Liver (tissue), 8 donors: ENCODE measurements at regions not wholly inside any gene's neighbourhood (a gene's known extent, or its start where the extent isn't known, plus 50 kb on each side); places are given as distances from the start of the nearest gene placed in this dataset.

Source experiments
- DNase-seq: peaks from one replicate; pipeline ENCODE4 v3.0.0-alpha.2; 2017; ENCODE audit warnings: low spot score
- H3K27ac ChIP-seq, 2 donors: one replicate each; pipeline ENCODE4 v1.7.0; 2013; ENCODE audit warnings: inconsistent platforms in 2 of 2, low read length in 2 of 2, control low read depth in 1 of 2, low read depth in 1 of 2, mild to moderate bottlenecking in 1 of 2
- H3K27me3 ChIP-seq, 4 donors: one replicate each; pipeline versions ENCODE4 v1.6.1 to v1.7.0; 2013; ENCODE audit warnings: low read length in 3 of 4, inconsistent platforms in 1 of 4, mild to moderate bottlenecking in 1 of 4, moderate library complexity in 1 of 4; ENCODE audit not compliant: control insufficient read depth in 4 of 4, insufficient read depth in 4 of 4
- H3K36me3 ChIP-seq, 4 donors: one replicate each; pipeline versions ENCODE4 v1.6.1 to v1.7.0; 2013; ENCODE audit warnings: low read length in 3 of 4, mild to moderate bottlenecking in 3 of 4, low read depth in 1 of 4, moderate library complexity in 1 of 4; ENCODE audit not compliant: control insufficient read depth in 4 of 4, insufficient read depth in 3 of 4
- H3K4me1 ChIP-seq, 4 donors: one replicate each; pipeline versions ENCODE4 v1.6.1 to v1.7.0; 2013; ENCODE audit warnings: low read length in 3 of 4, mild to moderate bottlenecking in 3 of 4, moderate library complexity in 1 of 4; ENCODE audit not compliant: control insufficient read depth in 4 of 4, insufficient read depth in 4 of 4
- H3K4me3 ChIP-seq, 3 donors: one replicate each; pipeline versions ENCODE4 v1.6.1 to v1.7.0; 2013; ENCODE audit warnings: low read length in 3 of 3, control low read depth in 1 of 3, low read depth in 1 of 3, mild to moderate bottlenecking in 1 of 3
- H3K9ac ChIP-seq, 2 donors: one replicate each; pipeline ENCODE4 v1.7.0; 2013; ENCODE audit warnings: low read length in 2 of 2, mild to moderate bottlenecking in 2 of 2, moderate library complexity in 2 of 2, control low read depth in 1 of 2, low read depth in 1 of 2
- H3K9me3 ChIP-seq, 4 donors: one replicate each; pipeline versions ENCODE4 v1.6.1 to v1.7.0; 2013; ENCODE audit warnings: low read length in 3 of 4; ENCODE audit not compliant: control insufficient read depth in 4 of 4
- FOXA2 ChIP-seq: IDR thresholded peaks from 2 replicates; pipeline ENCODE4 v1.6.1; 2016; ENCODE audit warnings: antibody characterized with exemption
- GABPA ChIP-seq, 2 donors: IDR thresholded peaks in 1 of 2; conservative IDR thresholded peaks in 1 of 2; 2 replicates each; pipeline ENCODE4 v1.6.1; 2016; ENCODE audit warnings: antibody characterized with exemption in 2 of 2, mild to moderate bottlenecking in 1 of 2, moderate library complexity in 1 of 2
- HNF4A ChIP-seq, 2 donors: conservative IDR thresholded peaks; 2 replicates each; pipeline ENCODE4 v1.6.1; 2016; ENCODE audit warnings: antibody characterized with exemption in 2 of 2, mild to moderate bottlenecking in 2 of 2
- NR2F2 ChIP-seq: IDR thresholded peaks from 2 replicates; pipeline ENCODE4 v1.6.1; 2016; ENCODE audit warnings: antibody characterized with exemption
- RAD21 ChIP-seq, 2 donors: IDR thresholded peaks; 2 replicates each; pipeline ENCODE4 v1.6.1; 2016; ENCODE audit warnings: antibody characterized with exemption in 2 of 2, mild to moderate bottlenecking in 2 of 2
- RXRA ChIP-seq, 2 donors: IDR thresholded peaks; 2 replicates each; pipeline ENCODE4 v1.6.1; 2017 to 2018; ENCODE audit warnings: antibody characterized with exemption in 2 of 2, mild to moderate bottlenecking in 1 of 2
- SP1 ChIP-seq: IDR thresholded peaks from 2 replicates; pipeline ENCODE4 v1.6.1; 2018; ENCODE audit warnings: antibody characterized with exemption, mild to moderate bottlenecking
- TAF1 ChIP-seq: conservative IDR thresholded peaks from 2 replicates; pipeline ENCODE4 v1.6.1; 2016; ENCODE audit warnings: antibody characterized with exemption, mild to moderate bottlenecking
- WGBS: extraction: QIAGEN DNeasy Blood & Tissue Kit; methylation state at CpG from one replicate; pipeline ENCODE4 v1.1.7; 2013; 5-methylcytosine and 5-hydroxymethylcytosine counted together
- TF ChIP-seq, protein P1 (sequence below): fragments of 150-350 bp; IDR thresholded peaks from 2 replicates; pipeline ENCODE4 v1.5.1; 2017; ENCODE audit warnings: improper control_type of control experiment, low read depth, low read length; ENCODE audit not compliant: missing input control
- TF ChIP-seq, protein P2 (sequence below): IDR thresholded peaks from 2 replicates; pipeline ENCODE4 v1.6.1; 2016; ENCODE audit warnings: antibody characterized with exemption, mild to moderate bottlenecking
- TF ChIP-seq, protein P3 (sequence below): IDR thresholded peaks from 2 replicates; pipeline ENCODE4 v1.6.1; 2016; ENCODE audit warnings: antibody characterized with exemption
- TF ChIP-seq, protein P4 (sequence below): IDR thresholded peaks from 2 replicates; pipeline ENCODE4 v1.6.1; 2016; ENCODE audit warnings: antibody characterized with exemption
- donor health status: healthy.
- donor health status: healthy.
- donor health status: healthy.
- donor health status: healthy.
- donor health status: healthy.

DNA sequence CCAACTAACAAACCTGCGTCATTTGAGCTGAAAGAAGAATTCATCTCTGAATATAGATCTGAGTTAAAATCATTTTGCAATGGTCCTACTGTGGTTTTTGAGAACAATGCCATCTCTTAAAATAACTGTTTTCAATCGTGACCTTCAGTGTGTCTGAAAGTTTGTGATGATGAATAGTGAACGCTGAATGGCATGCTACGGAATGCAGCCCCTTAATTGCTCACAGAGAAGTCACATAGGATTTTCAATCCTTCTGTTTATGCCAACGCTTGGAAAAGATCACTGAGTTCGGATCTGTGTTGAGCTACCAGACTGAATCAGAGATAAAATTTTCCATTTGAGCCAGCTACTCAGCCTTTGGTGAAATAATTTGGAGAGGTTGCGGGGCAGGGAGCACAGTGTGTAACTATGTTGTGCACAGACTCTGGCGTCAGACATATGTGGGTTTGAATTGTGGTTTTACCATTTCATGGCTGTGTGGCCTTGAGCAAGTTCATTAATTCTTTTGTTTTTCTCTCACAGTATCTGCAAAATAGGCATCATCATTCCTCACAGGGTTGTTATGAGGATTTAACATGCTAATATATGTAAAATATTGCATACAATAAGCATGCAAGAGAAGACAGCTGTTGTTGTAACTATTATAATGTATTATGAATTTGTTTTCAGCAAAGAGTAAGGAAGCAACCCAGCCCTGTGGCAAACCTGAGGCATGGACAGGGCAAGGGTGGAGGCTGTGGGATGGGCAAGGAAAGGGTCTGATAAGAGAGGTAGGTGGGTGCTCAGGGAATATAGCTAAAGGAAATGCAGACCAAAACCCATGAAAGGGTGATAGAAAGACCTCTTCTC is 679.9 kb downstream of the KCNA4 start:
- Histone ChIP-seq H3K4me3 (no peak overlapping the region), H3K27ac (no peak overlapping the region), H3K4me1 (peaks cover 3 to 5% (median 4%) of the 10 kb centered on the region in 4 donors), H3K36me3 (no peaks in the 10 kb centered on the region), H3K9ac (no peak overlapping the region), H3K9me3 (no peaks in the 10 kb centered on the region), H3K27me3 (peaks cover 0 to 2% (median 0%) of the 10 kb centered on the region in 4 donors)
- TF ChIP-seq SP1 (no peak), RXRA (IDR thresholded peaks at IDR 0.05) (no peak), NR2F2 (no peak), FOXA2 (no peak), HNF4A (conservative IDR thresholded peaks at IDR 0.05) (no peak)
- TF ChIP-seq, protein P1, sequence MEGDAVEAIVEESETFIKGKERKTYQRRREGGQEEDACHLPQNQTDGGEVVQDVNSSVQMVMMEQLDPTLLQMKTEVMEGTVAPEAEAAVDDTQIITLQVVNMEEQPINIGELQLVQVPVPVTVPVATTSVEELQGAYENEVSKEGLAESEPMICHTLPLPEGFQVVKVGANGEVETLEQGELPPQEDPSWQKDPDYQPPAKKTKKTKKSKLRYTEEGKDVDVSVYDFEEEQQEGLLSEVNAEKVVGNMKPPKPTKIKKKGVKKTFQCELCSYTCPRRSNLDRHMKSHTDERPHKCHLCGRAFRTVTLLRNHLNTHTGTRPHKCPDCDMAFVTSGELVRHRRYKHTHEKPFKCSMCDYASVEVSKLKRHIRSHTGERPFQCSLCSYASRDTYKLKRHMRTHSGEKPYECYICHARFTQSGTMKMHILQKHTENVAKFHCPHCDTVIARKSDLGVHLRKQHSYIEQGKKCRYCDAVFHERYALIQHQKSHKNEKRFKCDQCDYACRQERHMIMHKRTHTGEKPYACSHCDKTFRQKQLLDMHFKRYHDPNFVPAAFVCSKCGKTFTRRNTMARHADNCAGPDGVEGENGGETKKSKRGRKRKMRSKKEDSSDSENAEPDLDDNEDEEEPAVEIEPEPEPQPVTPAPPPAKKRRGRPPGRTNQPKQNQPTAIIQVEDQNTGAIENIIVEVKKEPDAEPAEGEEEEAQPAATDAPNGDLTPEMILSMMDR = no peak
- DNase-seq = no peak
- WGBS = 64% methylated on average over 8 of the region's 8 CpGs

DNA sequence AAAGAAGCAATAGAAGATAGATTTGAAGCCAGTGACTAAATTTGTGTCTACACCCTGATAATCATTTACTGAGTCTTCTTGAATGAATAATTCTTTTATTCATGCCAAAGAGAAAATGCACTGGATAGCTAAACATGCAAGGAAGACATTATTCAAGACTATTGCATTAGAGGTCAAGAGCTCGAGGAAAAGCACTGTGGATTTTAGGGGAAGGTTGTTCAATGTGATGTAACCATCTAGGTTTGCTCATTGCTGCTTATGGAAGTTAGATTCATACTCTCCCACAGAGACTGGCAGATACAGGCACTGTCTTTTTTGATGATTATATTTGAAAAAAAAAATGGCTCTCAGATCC is 682.1 kb downstream of the KCNA4 start:
- Histone ChIP-seq H3K4me3 (no peak overlapping the region), H3K27me3 (peaks cover 0 to 2% (median 0%) of the 10 kb centered on the region in 4 donors), H3K4me1 (peaks cover 3 to 5% (median 4%) of the 10 kb centered on the region in 4 donors), H3K27ac (no peak overlapping the region), H3K9ac (no peak overlapping the region), H3K36me3 (no peaks in the 10 kb centered on the region), H3K9me3 (no peaks in the 10 kb centered on the region)
- no peak for DNase-seq
- TF ChIP-seq, protein P2, sequence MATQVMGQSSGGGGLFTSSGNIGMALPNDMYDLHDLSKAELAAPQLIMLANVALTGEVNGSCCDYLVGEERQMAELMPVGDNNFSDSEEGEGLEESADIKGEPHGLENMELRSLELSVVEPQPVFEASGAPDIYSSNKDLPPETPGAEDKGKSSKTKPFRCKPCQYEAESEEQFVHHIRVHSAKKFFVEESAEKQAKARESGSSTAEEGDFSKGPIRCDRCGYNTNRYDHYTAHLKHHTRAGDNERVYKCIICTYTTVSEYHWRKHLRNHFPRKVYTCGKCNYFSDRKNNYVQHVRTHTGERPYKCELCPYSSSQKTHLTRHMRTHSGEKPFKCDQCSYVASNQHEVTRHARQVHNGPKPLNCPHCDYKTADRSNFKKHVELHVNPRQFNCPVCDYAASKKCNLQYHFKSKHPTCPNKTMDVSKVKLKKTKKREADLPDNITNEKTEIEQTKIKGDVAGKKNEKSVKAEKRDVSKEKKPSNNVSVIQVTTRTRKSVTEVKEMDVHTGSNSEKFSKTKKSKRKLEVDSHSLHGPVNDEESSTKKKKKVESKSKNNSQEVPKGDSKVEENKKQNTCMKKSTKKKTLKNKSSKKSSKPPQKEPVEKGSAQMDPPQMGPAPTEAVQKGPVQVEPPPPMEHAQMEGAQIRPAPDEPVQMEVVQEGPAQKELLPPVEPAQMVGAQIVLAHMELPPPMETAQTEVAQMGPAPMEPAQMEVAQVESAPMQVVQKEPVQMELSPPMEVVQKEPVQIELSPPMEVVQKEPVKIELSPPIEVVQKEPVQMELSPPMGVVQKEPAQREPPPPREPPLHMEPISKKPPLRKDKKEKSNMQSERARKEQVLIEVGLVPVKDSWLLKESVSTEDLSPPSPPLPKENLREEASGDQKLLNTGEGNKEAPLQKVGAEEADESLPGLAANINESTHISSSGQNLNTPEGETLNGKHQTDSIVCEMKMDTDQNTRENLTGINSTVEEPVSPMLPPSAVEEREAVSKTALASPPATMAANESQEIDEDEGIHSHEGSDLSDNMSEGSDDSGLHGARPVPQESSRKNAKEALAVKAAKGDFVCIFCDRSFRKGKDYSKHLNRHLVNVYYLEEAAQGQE = no peak
- TF ChIP-seq, protein P3, sequence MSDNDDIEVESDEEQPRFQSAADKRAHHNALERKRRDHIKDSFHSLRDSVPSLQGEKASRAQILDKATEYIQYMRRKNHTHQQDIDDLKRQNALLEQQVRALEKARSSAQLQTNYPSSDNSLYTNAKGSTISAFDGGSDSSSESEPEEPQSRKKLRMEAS = no peak
- no peak for TF ChIP-seq HNF4A (conservative IDR thresholded peaks at IDR 0.05)
- no peak for TF ChIP-seq SP1
- no peak for TF ChIP-seq TAF1
- no peak for TF ChIP-seq RAD21 (IDR thresholded peaks at IDR 0.05)
- TF ChIP-seq GABPA (IDR thresholded peaks at IDR 0.05 in 1 of 2, conservative IDR thresholded peaks at IDR 0.05 in 1 of 2) = no peak
- TF ChIP-seq, protein P4, sequence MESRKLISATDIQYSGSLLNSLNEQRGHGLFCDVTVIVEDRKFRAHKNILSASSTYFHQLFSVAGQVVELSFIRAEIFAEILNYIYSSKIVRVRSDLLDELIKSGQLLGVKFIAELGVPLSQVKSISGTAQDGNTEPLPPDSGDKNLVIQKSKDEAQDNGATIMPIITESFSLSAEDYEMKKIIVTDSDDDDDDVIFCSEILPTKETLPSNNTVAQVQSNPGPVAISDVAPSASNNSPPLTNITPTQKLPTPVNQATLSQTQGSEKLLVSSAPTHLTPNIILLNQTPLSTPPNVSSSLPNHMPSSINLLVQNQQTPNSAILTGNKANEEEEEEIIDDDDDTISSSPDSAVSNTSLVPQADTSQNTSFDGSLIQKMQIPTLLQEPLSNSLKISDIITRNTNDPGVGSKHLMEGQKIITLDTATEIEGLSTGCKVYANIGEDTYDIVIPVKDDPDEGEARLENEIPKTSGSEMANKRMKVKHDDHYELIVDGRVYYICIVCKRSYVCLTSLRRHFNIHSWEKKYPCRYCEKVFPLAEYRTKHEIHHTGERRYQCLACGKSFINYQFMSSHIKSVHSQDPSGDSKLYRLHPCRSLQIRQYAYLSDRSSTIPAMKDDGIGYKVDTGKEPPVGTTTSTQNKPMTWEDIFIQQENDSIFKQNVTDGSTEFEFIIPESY = no peak
- WGBS = 61% methylated on average over 1 of the region's 1 CpG
